ENCODE measurements at regions not wholly inside any gene's neighbourhood (a gene's known extent, or its start where the extent isn't known, plus 50 kb on each side); places are given as distances from the start of the nearest gene placed in this dataset.

GRCh38 chr1:215377746-215378145, 189.4 kb upstream of the KCTD3 start (continued):
- no peak for TF ChIP-seq AFF1 (IDR thresholded peaks at IDR 0.05; ENCODE audit: low read depth in 1 of 2, partially characterized antibody in 2 of 2)
- TF ChIP-seq SREBF1 (IDR thresholded peaks at IDR 0.05; ENCODE audit: borderline replicate concordance, low read depth, low read length) = no peak
- TF ChIP-seq TOE1 (IDR thresholded peaks at IDR 0.05; ENCODE audit: borderline replicate concordance) = no peak
- TF ChIP-seq TOE1 (CRISPR knock-in tag; IDR thresholded peaks at IDR 0.05; ENCODE audit: borderline replicate concordance, low read depth) = no peak

GRCh38 chr1:215380566-215380965, 186.5 kb upstream of the KCTD3 start:
- Histone ChIP-seq H3K36me3 (ENCODE audit: control insufficient read depth, insufficient read depth, low read length) (no peaks in the 10 kb centered on the region), H3K9me1 (ENCODE audit: control insufficient read depth, insufficient read depth, low read length) (no peaks in the 10 kb centered on the region), H3K27ac (ENCODE audit: extremely low read depth, low read depth, low read length) (no peak overlapping the region), H3K9me3 (replicated peaks; ENCODE audit: control insufficient read depth, insufficient read depth, low read depth, low read length) (peaks cover 6% of the 10 kb centered on the region; the same call in 1 of the 2 replicates), H3K9ac (ENCODE audit: insufficient read depth in 1 of 2, low read depth in 2 of 2, low read length in 2 of 2) (no peak overlapping the region), H3K4me2 (ENCODE audit: insufficient read depth, low read length) (no peak overlapping the region), H3K27me3 (ENCODE audit: control insufficient read depth in 2 of 2, insufficient read depth in 2 of 2, low read length in 2 of 2) (no peaks in the 10 kb centered on the region), H2AFZ (ENCODE audit: low read depth, low read length) (no peak overlapping the region), H3K4me3 (no peak overlapping the region), H4K20me1 (replicated peaks; ENCODE audit: control insufficient read depth, insufficient read depth, low read length) (no peaks in the 10 kb centered on the region), H3K4me1 (replicated peaks in 1 of 2; ENCODE audit: control insufficient read depth in 2 of 2, insufficient read depth in 2 of 2, low read length in 2 of 2) (no peaks in the 10 kb centered on the region), H3K79me2 (ENCODE audit: control insufficient read depth, insufficient read depth, low read length) (no peaks in the 10 kb centered on the region)
- WGBS (ENCODE audit: insufficient coverage, low coverage, missing lambda C conversion rate) = 0% methylated on average over 1 of the region's 1 CpG
- no TSS peak for BruUV-seq (replicated peaks)
- in situ Hi-C loops (cut with MboI) (no loop called here), intact Hi-C loops (cut with micrococcal nuclease) (no loop called here)
- FAIRE-seq = no peak
- TF ChIP-seq SMAD3 (CRISPR knock-in tag; conservative IDR thresholded peaks at IDR 0.05) = no peak
- CTCF ChIA-PET (ENCODE audit: low intra/inter-chr PET ratio) = no interaction called here
- DNase-seq (ENCODE audit: extremely low read depth in 1 of 4, low spot score in 3 of 4) = no peak
- no peak for ATAC-seq
- POLR2A ChIA-PET = no interaction called here
